ENCODE measurements at regions not wholly inside any gene's neighbourhood (a gene's known extent, or its start where the extent isn't known, plus 50 kb on each side); places are given as distances from the start of the nearest gene placed in this dataset.
"Not testable (repeated sequence)": the region's sequence is repeated elsewhere in the genome, so short reads cannot be mapped to it uniquely, and the experiment has no call there.

GRCh38 chr1:98575955-98576354, 85.6 kb upstream of the SNX7 start:
- Mint-ChIP-seq H3K9me3 (no peaks in the 10 kb centered on the region), H3K4me3 (no peak overlapping the region), H3K4me1 (no peaks in the 10 kb centered on the region), H3K27ac (no peak overlapping the region), H3K36me3 (no peaks in the 10 kb centered on the region)
- DNase-seq (ENCODE audit: low spot score in 2 of 2) (no peak), ATAC-seq (no peak)

DNA sequence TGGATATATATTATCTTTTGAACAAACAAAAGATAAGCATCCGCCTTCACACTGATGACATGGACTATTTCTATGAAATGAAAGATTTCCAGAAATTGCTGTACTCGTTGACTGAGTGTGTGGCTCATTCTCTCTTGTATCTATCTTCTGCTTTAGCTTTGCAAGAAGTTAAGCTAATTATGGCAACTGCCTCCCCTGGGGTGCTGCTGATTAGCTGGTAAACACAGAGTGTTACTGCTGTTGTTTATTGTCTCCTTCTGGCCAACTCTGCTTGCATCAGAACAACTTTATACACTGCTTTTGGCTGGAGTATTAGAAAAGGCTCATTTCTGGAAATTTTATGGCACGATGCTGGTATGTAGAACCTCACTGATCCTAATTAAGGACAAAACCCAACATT, 95.6 kb upstream of the SNX7 start:
- H3K27ac Mint-ChIP-seq = no peak overlapping the region
- H3K4me3 Mint-ChIP-seq = no peak overlapping the region

GRCh38 chr1:98559291-98559690, 102.2 kb upstream of the SNX7 start:
- H3K4me1 Mint-ChIP-seq = no peaks in the 10 kb centered on the region

More for the DNA sequence above, 95.6 kb upstream of the SNX7 start:
- DNase-seq (ENCODE audit: low spot score in 2 of 2) (no peak), ATAC-seq (no peak)
- Mint-ChIP-seq H3K9me3 (peaks cover 3% of the 10 kb centered on the region), H3K36me3 (no peaks in the 10 kb centered on the region), H3K4me1 (no peaks in the 10 kb centered on the region)

GRCh38 chr1:98557895-98558294, 103.6 kb upstream of the SNX7 start:
- Mint-ChIP-seq H3K4me3 (no peak overlapping the region), H3K36me3 (no peaks in the 10 kb centered on the region), H3K4me1 (no peaks in the 10 kb centered on the region), H3K9me3 (no peaks in the 10 kb centered on the region), H3K27ac (no peak overlapping the region)
- ATAC-seq (no peak), DNase-seq (ENCODE audit: low spot score in 2 of 2) (no peak)

More at GRCh38 chr1:98559291-98559690, 102.2 kb upstream of the SNX7 start:
- Mint-ChIP-seq H3K36me3 (no peaks in the 10 kb centered on the region), H3K9me3 (peaks cover 1% of the 10 kb centered on the region), H3K4me3 (no peak overlapping the region), H3K27ac (no peak overlapping the region)
- ATAC-seq (no peak), DNase-seq (ENCODE audit: low spot score in 2 of 2) (no peak)

- ATAC-seq = no peak
Measured at GRCh38 chr1:98556521-98557158, 104.9 kb upstream of the SNX7 start.

DNA sequence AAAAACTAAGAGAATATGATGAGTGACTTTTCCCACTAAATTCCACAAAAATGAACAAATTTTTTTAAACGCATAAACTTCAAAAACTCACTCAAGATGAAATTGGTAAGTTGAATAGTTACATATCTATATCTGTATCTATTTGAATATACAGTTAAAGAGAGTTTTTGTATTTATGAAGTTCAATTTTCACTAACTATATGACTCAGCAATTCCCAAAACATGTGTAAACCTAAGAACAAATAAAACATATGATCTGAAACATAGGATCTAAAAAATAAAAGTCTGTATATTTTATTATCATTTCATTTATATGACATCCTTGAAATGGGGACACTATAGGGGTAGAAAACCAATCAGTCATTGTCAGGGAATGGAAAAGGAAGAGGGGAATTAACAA, 105.7 kb upstream of the SNX7 start:
- H3K27ac Mint-ChIP-seq = no peak overlapping the region

More at GRCh38 chr1:98556521-98557158, 104.9 kb upstream of the SNX7 start:
- Mint-ChIP-seq H3K36me3 (no peaks in the 10 kb centered on the region), H3K4me3 (no peak overlapping the region), H3K4me1 (no peaks in the 10 kb centered on the region), H3K9me3 (no peaks in the 10 kb centered on the region), H3K27ac (no peak overlapping the region)
- DNase-seq (ENCODE audit: low spot score in 2 of 2) = no peak

GRCh38 chr1:98552576-98553074, 108.9 kb upstream of the SNX7 start:
- H3K9me3 Mint-ChIP-seq; DNase-seq (ENCODE audit: low spot score in 2 of 2); ATAC-seq; H3K4me3 Mint-ChIP-seq; H3K27ac Mint-ChIP-seq; H3K36me3 Mint-ChIP-seq; H3K4me1 Mint-ChIP-seq: not testable (repeated sequence)

More for the DNA sequence above, 105.7 kb upstream of the SNX7 start:
- Mint-ChIP-seq H3K36me3 (no peaks in the 10 kb centered on the region), H3K4me1 (no peaks in the 10 kb centered on the region), H3K4me3 (no peak overlapping the region), H3K9me3 (peaks cover 3% of the 10 kb centered on the region)
- ATAC-seq = no peak
- no peak for DNase-seq (ENCODE audit: low spot score in 2 of 2)

DNA sequence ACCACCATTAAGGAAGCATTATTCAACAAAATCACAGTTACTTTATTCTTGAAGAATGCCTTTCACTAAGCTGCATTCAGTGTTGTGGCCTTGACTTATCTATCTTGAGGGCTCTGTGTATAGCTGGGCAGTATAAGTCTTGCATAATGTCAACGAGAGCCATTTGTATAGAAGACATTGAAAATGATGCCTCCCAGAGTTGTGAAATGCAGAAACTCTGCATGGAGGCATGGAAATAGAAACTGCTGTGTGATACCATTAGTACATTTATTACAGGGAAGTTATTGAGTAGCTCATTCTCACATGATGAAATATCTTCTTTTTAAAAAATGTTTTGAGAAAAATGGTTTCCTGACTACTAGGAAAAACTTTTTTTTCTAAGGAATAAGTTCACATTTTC, 111.4 kb upstream of the SNX7 start:
- ATAC-seq = no peak
- H3K9me3 Mint-ChIP-seq = peaks cover 3% of the 10 kb centered on the region
- H3K36me3 Mint-ChIP-seq = no peaks in the 10 kb centered on the region
- H3K4me1 Mint-ChIP-seq = no peaks in the 10 kb centered on the region
- DNase-seq (ENCODE audit: low spot score in 2 of 2) = no peak
- H3K27ac Mint-ChIP-seq = no peak overlapping the region
- no peak overlapping the region for H3K4me3 Mint-ChIP-seq

DNA sequence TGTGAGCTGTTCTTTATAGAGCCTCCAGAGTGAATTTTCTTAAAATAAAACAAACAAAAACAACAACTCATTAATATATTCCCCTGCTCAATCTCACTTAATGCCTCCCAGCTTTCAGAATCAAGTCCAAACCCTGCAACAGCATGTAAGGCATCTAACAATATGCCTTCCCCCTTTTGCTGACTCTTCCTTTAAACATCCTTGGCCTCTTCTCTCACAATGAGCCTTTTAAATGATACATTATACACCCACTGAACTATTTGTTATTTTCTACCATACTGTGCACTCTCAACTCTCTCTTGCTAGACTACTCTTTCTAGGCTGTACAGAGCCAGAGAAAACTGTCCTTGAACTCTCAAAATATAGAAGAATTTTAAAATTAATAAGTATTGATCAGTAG, 115.2 kb upstream of the SNX7 start:
- H3K27ac Mint-ChIP-seq = no peak overlapping the region
- no peaks in the 10 kb centered on the region for H3K36me3 Mint-ChIP-seq
- H3K9me3 Mint-ChIP-seq = peaks cover 1% of the 10 kb centered on the region
- H3K4me3 Mint-ChIP-seq = no peak overlapping the region
- ATAC-seq (no peak), DNase-seq (ENCODE audit: low spot score in 2 of 2) (no peak)
- no peaks in the 10 kb centered on the region for H3K4me1 Mint-ChIP-seq

- ATAC-seq = no peak
- H3K9me3 Mint-ChIP-seq = no peaks in the 10 kb centered on the region
- no peak overlapping the region for H3K4me3 Mint-ChIP-seq
- no peak for DNase-seq (ENCODE audit: low spot score in 2 of 2)
- no peak overlapping the region for H3K27ac Mint-ChIP-seq
- H3K4me1 Mint-ChIP-seq = no peaks in the 10 kb centered on the region
- H3K36me3 Mint-ChIP-seq = no peaks in the 10 kb centered on the region
Measured at GRCh38 chr1:98538106-98538505, 123.4 kb upstream of the SNX7 start.

GRCh38 chr1:98523256-98523655, 138.3 kb upstream of the SNX7 start:
- Mint-ChIP-seq H3K4me3 (no peak overlapping the region), H3K4me1 (no peaks in the 10 kb centered on the region), H3K9me3 (peaks cover 15% of the 10 kb centered on the region), H3K36me3 (no peaks in the 10 kb centered on the region), H3K27ac (no peak overlapping the region)
- ATAC-seq (no peak), DNase-seq (ENCODE audit: low spot score in 2 of 2) (no peak)

DNA sequence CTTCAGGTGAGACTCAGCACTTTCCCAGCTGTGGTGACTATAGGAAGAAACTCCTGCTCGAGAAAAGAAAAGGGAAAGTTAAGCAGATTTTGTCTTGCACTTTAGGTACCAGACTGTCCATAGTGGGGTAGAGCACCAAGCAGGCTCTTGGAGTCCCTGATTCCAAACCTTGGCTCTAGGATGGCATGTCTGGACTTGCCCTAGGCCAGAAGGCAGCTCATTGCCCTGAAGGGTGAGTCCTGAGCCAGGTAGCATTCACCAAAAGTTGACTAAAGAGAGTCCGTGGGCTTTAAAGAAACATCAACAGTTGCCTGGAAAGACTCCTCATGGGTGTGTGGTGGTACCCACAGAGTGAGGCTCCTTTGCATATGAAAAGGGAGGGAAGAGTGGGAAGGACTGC, 145.2 kb upstream of the SNX7 start:
- no peaks in the 10 kb centered on the region for H3K9me3 Mint-ChIP-seq
- H3K4me3 Mint-ChIP-seq = no peak overlapping the region
- H3K4me1 Mint-ChIP-seq = no peaks in the 10 kb centered on the region
- no peaks in the 10 kb centered on the region for H3K36me3 Mint-ChIP-seq
- no peak overlapping the region for H3K27ac Mint-ChIP-seq
- ATAC-seq = peak; percentile 26
- DNase-seq (ENCODE audit: low spot score in 2 of 2) = no peak

DNA sequence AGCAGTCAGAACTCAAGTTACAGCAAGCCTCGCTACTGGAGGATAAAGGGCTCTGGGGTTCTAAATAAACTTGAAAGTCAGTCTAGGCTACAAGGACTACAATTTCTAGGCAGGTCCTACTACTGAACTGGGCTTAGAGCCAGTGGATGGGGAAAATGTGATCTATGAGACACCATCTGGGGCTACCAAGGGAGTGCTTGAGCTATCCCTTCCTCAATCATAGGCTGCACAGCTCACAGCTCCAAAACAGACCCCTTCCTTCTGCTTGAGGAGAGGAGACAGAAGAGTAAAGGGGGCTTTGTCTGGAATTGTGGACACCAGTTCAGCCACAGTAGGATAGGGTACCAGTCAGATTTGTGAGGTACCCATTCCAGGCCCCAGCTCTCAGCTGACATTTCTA, 145.8 kb upstream of the SNX7 start:
- Mint-ChIP-seq H3K4me1 (no peaks in the 10 kb centered on the region), H3K36me3 (no peaks in the 10 kb centered on the region), H3K27ac (no peak overlapping the region), H3K4me3 (no peak overlapping the region), H3K9me3 (no peaks in the 10 kb centered on the region)
- ATAC-seq (peak; percentile 11), DNase-seq (ENCODE audit: low spot score in 2 of 2) (no peak)

DNA sequence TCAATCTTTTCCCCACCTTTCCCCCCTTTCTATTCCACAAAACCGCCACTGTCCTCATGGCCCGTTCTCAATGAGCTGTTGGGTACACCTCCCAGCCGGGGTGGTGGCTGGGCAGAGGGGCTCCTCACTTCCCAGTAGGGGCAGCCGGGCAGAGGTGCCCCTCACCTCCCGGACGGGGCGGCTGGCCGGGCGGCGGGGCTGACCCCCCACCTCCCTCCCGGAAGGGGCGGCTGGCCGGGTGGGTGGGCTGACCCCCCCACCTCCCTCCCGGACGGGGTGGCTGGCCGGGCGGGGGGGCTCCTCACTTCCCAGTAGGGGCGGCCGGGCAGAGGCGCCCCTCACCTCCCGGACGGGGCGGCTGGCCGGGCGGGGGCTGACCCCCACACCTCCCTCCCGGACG, 149.3 kb upstream of the SNX7 start:
- not testable (repeated sequence) for DNase-seq (ENCODE audit: low spot score in 2 of 2); H3K4me1 Mint-ChIP-seq; H3K27ac Mint-ChIP-seq; H3K36me3 Mint-ChIP-seq; ATAC-seq; H3K9me3 Mint-ChIP-seq; H3K4me3 Mint-ChIP-seq

GRCh38 chr1:98503771-98504170, 157.8 kb upstream of the SNX7 start:
- no peak for DNase-seq (ENCODE audit: low spot score in 2 of 2)
- H3K27ac Mint-ChIP-seq = no peak overlapping the region
- no peaks in the 10 kb centered on the region for H3K36me3 Mint-ChIP-seq
- H3K4me1 Mint-ChIP-seq = no peaks in the 10 kb centered on the region
- ATAC-seq = no peak
- no peak overlapping the region for H3K4me3 Mint-ChIP-seq
- peaks cover 10% of the 10 kb centered on the region for H3K9me3 Mint-ChIP-seq

GRCh38 chr1:98502937-98503336, 158.6 kb upstream of the SNX7 start:
- no peak for ATAC-seq
- H3K9me3 Mint-ChIP-seq = peaks cover 10% of the 10 kb centered on the region
- DNase-seq (ENCODE audit: low spot score in 2 of 2) = no peak
- no peak overlapping the region for H3K27ac Mint-ChIP-seq
- no peak overlapping the region for H3K4me3 Mint-ChIP-seq
- no peaks in the 10 kb centered on the region for H3K36me3 Mint-ChIP-seq
- H3K4me1 Mint-ChIP-seq = no peaks in the 10 kb centered on the region

GRCh38 chr1:98500324-98500723, 161.2 kb upstream of the SNX7 start:
- ATAC-seq (no peak), DNase-seq (ENCODE audit: low spot score in 2 of 2) (no peak)
- no peak overlapping the region for H3K27ac Mint-ChIP-seq
- no peaks in the 10 kb centered on the region for H3K4me1 Mint-ChIP-seq
- H3K4me3 Mint-ChIP-seq = no peak overlapping the region
- peaks cover 5% of the 10 kb centered on the region for H3K9me3 Mint-ChIP-seq
- H3K36me3 Mint-ChIP-seq = no peaks in the 10 kb centered on the region
